Activated T-cell treated with anti-CD3 and anti-CD28 coated beads for 24 hours (primary cell): ENCODE measurements at regions not wholly inside any gene's neighbourhood (a gene's known extent, or its start where the extent isn't known, plus 50 kb on each side); places are given as distances from the start of the nearest gene placed in this dataset.
"Not testable (repeated sequence)": the region's sequence is repeated elsewhere in the genome, so short reads cannot be mapped to it uniquely, and the experiment has no call there.

Experiments
- DNase-seq: peaks from one replicate; pipeline ENCODE4 v3.0.0-alpha.2; 2020; ENCODE audit warnings: low read depth

DNA sequence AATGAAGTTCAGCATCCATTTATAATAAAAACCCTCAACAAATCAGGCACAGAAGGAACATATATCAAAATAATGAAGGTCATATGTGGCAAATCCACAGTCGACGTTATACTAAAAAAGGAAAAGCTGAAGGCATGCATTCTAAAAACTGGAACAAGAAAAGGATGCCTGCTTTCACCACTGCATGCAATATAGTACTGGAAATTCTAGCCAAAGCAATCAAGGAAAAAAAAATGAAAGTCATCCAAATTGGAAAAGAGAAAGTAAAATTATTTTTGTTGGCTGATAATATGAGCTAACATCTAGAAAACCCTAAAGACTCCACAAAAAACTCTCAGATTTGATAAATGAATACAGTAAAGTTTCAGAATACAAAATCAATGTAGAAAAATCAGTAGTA lies 1123.2 kb downstream of the TBL1XR1 start:
- no peak for DNase-seq

DNA sequence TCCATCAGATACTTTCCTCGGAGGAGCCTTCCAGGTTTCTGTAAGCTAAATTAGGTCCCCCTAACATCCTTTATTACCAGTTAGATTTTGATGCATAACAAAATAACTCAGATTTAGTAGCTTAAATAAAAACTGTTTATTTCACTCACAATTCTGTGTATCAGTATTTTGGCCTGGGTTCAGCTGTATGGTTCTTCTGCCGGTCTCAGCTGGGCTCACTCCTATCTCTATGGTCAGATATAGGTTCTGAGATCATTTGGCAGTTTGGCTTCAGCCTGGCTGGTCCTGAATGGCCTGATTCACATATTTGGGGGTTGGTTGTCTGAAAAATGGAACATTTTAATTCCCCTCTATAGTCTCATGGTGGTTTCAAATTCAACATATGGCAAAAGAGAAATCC lies 1125.3 kb downstream of the TBL1XR1 start:
- DNase-seq = no peak

DNA sequence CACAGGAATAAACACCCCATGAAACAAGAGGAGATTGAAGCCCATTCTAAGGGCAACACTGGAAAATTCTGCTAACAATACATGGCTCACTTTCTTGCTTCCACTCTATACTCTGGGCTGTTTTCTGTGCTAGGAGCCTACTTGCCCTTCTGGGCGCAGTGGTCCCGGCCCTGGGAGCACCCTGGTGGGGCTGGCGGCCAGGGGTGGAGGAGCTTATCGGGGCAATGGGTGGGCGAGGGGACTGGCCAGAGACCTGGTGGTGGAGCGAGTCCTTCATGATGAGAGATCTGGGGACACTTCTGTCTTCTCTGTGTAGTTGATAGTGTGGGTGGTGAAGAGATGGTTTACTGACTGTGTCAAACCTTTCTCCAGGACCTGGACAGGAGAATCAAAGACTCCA lies 1128.5 kb downstream of the TBL1XR1 start:
- no peak for DNase-seq

DNA sequence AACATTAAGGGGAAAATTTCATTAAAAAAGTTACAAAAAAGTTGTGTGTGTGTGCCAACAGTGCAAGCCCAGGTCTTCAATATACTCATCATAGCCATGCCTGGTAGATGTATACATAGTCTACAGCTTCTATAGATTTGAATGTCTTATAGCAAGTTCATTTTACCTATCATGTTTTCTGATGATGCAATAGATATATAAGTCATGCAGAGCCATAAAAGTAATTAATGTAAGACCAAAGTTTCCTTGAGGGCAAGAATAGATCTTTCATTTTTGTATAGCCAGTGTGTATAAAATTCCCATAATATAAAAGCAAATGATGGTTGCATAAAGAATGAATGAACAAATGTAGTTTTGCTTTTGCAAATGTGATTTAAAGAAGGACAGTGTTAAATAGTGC lies 1138.4 kb downstream of the TBL1XR1 start:
- DNase-seq = no peak

DNA sequence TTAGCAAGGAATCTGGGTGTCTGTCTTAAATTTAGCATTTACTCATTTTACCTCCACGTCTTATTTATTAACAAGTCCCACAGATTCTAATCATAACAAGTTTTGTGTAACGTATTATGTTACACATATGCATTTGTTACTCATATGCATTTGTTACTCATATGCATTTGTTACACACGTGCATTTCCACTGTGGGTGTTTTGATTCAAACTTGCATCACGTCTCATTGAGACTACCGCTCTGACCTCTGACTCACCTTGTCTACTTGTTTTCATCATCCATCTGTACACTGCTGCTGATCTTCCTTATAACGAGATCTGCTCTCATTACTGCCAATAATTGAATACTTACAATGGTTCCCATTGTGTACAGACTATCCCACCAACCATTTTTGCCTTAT lies 1141.4 kb downstream of the TBL1XR1 start:
- DNase-seq = no peak

DNA sequence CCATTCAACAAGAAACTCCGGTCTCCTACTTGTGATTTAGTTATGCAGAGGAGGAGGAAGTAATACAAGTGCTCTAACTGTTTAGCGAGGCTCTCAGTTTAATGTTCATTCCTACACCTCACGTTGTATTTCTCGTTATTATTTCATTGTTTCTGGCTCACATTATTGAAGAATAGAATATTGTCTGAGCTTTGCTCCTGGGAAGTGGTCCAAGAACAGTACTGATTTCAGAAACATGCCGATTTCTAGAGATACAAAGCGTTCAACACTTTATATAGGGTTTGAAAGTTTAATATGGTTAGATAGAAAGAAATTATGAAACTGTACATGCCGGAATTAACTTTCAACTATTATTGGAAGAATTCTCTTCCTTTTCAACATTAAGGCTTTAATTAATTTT lies 1145.5 kb downstream of the TBL1XR1 start:
- DNase-seq = no peak

DNA sequence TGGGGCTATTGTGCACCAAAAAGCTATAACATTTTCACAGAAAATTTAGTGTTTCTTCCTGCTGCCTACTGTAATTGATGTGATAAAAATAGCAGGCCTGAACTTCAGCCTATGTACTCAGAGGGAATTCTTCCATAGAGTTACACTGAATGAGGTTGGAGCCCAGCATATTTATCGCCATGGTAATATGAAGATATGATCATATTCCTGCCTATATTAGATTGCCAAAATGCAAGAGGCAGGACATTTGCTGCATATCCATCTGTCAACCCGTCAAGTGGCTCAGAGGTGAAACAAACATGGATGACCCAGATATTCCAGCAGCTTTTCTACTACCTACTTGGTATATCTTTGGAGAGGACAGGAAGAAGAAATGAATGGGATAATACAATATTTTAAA lies 1150.6 kb downstream of the TBL1XR1 start:
- no peak for DNase-seq

DNA sequence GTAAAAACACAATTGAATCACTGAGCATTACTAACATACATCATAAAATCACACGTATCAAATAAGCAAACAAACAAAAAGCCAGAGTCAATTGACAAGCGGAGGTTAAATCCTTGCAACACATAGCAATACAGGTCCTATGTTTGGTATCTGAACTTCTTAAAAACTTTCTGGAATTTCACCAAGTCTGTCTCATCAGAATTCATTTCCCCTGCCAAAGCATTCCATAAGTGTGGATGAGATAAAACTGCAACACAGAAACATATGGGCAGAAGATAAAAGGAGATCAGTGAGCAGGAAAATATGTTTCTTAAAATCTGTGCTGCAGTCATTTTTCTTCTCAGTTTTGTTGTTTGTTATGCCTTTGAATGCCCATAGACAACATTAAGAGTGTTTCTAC lies 1155.5 kb downstream of the TBL1XR1 start:
- DNase-seq = no peak

DNA sequence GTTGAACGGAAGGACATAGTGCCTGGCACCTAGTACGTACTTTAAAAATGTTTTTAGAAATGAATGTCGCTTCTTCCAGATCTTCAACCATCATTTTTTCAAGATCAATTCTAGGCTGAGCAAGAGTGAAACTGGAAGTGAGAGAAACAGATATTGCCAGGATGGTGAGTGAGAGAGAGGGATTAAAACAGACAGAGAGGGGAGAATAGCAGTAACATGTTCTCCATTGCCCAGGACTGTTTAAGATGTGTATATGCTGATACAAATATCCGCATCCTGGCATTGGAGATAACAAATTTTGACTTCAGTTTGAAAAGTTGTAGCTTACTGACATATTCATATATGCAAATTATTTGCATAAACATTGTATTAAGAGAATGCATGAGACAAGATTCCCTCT lies 1156.1 kb downstream of the TBL1XR1 start:
- no peak for DNase-seq

DNA sequence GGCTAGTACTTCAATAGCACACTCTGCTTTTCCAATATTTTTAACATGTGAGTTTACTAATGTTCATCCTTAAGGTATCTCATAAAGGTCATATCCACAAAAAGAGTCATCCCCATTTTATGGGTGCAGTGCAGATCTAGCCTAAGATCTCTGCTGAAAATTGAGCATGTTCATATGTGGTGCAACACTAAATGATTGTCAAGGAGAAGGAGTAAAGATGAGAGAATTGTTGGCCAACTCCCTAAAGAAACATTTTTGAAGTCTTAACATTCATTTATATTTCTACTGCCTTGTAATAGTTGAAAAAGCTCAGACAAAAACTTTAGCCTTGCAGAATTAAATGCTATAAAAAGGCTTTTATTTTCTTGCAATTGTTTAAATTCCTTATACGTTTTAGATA lies 1159.6 kb downstream of the TBL1XR1 start:
- no peak for DNase-seq

DNA sequence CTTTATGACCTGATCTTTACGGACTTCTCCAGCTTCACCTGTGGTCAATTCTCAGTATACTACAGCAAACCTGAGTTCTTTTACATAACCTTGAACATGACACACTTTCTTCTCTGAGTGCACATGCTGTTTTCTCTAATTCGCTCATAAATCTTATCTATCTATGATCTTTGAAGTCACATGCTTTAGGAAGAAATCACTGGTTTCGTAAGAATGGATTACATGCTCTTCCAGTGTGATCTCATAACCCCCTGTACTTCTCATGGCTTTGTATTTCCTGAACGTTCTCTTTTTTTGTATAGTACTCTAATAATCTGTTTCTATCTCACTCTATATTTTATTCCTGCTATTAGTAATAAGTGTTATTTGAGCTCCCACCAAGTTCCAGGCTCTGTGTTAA lies 1165.2 kb downstream of the TBL1XR1 start:
- DNase-seq = no peak

DNA sequence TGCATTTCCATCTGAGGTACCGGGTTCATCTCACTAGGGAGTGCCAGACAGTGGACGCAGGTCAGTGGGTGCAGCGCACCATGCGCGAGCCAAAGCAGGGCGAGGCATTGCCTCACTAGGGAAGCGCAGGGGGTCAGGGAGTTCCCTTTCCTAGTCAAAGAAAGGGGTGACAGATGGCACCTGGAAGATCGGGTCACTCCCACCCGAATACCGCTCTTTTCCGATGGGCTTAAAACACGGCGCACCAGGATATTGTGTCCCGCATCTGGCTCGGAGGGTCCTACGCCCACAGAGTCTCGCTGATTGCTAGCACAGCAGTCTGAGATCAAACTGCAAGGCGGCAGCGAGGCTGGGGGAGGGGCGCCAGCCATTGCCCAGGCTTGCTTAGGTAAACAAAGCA lies 1157.1 kb downstream of the NAALADL2 start:
- DNase-seq = not testable (repeated sequence)

DNA sequence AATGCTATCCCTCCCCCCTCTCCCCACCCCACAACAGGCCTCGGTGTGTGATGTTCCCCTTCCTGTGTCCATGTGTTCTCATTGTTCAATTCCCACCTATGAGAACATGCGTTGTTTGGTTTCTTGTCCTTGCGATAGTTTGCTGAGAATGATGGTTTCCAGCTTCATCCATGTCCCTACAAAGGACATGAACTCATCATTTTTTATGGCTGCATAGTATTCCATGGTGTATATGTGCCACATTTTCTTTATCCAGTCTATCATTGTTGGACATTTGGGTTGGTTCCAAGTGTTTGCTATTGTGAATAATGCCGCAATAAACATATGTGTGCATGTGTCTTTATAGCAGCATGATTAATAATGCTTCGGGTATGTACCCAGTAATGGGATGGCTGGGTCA lies 1156.1 kb downstream of the NAALADL2 start:
- not testable (repeated sequence) for DNase-seq

DNA sequence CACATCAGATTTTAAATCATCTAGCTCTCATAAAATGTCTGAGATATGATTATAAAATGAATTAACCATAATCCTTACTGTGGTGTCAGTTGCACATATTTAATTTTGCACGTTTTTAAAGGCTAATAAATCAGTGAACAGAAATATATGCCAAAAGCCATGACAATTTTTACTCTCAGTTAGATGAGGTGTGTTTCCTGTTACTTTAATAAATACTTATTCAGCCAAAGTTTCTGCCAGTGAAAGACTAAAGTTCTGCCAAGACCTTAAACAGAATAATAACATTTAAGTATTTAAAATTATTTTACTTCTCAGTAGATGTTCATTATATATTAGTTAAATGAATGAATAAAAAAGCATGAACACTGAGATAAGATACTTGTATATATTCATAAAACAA lies 1150.1 kb downstream of the NAALADL2 start:
- no peak for DNase-seq

DNA sequence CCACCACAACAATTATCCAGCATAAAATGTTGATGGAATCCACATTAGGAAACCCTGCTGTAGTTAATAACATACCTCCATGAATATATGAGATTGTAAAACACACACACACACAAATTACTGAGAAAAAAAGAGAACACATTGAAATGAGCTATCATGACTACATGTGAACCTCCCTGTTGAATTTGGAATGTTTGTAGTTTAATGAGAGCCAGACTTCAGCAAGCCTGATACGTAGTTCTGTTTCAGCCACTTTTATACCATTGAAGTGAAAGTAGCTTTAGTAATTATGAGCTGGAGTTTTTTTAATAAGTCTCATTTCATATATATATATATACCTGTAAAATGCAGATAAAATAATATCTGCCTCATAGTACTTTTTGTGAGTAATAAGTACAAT lies 1146.4 kb downstream of the NAALADL2 start:
- DNase-seq = no peak

DNA sequence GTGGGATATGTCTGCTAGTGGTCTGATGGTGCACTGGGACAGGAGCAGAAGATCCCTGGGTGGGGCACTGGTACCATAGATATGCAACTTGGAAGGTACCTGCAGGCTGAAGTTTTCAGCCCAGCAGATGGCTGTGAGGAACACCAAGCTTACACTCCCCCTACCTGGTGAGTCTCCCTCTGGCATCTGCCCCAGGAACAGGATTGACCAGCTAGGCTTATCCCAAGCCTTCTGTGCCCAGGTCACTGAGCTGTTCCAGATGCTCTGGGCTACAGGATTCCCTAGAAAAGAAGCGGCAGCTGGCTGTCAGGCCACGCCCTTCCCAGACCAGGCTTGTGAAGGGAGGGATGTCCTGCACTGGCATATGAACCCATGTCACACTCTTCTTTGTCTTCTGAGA lies 1130.0 kb downstream of the NAALADL2 start:
- no peak for DNase-seq

DNA sequence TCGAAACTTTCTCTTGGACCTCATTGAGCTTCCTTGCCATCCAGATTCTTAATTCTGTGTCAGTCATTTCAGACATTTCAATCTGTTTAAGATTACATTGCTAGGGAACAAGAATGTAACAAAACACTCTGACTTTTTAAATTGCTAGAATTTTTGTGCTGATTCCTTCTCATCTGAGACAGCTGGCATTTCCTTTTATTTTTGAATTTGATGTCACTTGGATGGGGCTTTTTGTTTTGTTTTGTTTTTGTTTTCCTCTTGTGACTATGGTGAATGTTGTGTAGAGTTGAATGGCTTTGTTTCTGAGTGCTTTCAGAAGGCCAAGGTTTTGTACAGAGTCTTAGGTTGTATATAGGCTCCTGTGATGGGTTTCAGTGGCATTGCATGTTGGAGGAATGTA lies 1129.3 kb downstream of the NAALADL2 start:
- no peak for DNase-seq

DNA sequence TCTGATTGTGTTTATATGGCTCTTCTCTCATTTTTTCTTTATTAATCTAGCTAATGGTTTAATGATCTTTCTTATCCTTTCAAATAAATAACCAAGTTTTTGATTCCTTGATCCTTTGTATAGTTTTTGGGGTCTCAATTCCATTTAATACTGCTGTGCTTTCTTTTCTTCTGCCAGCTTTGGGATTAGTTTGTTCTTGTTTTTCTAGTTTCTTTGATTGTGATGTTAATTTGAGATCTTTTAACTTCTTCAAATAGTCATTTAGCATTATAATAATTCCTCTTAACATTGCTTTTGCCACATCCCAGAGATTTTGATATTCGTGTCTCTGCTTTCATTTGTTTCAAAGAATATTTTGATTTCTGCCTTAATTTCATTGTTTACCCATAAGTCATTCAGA lies 1126.6 kb downstream of the NAALADL2 start:
- no peak for DNase-seq

DNA sequence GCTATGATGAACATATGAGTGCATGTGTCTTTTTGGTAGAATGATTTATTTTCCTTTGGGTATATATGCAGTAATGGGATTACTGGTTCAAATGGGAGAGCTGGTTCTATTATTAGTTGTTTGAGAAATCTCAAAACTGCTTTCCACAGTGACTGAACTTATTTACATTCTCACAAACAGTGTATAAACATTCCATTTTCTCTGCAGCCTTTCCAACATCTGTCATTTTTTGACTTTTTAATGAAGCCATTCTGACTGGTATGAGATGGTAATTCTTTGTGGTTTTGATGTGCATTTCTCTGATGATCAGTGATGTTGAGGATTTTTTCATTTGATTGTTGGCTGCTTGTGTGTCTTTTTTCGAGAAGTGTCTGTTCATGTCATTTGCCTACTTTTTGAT lies 1124.2 kb downstream of the NAALADL2 start:
- no peak for DNase-seq

DNA sequence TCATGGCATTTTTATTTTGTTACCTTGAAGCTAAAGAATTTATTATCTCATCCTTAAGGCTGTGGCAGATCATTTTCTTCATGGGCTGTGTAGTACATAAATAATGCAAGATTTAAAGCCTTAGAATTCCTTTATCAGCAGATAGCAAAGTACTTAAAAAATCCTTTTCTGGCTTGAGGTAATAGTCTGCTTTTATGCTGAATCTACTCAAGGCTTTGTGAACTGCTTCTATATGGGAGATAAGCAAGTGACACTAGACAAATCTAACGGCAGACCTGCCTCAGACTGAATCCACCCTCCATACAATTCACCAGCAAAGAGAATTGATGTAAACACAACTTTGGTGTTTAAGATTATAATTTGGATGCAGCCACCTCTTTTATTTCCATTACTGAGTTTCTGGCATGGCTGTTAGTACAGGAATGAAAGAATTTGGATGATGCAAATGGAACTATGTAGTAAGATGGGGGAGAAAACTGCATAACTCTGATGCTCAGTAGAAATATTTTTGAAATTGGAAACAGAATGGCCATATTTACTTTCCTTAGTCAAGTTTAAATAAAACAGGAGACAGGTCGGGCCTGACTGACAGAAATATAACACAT lies 1121.5 kb downstream of the NAALADL2 start:
- DNase-seq = no peak

DNA sequence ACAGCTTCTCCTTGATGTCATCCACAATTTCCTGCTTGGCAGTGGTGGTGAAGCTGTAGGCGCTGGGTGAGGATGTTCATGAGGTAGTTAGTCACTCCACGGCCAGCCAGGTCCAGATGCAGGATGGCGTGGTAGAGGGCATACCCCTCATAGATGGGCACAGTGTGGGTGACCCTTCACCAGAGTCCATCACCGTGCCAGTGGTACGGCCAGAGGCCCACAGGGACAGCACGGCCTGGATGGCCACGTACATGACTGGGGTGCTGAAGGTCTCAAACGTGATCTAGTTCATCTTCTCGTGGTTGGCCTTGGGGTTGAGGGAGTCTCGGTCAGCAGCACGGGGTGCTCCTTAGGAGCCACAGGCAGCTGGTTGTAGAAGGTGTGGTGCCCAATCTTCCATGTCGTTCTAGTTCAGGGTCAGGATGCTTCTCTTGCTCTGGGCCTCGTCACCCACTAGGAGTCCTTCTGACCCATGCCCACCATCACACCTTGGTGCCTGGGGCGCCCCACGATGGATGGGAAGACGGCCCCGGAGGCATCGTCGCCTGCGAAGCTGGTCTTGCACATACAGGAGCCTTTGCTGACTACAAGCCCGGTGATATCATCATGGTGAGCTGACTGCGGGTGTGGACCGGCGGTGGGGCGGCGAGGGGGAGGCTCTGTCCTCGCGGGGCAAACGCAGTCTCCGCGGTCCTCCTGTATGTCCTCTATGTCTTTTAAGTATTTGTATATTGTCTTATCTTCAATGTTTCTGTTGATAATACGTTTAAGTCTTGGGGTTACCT lies 1119.0 kb downstream of the NAALADL2 start:
- no peak for DNase-seq

DNA sequence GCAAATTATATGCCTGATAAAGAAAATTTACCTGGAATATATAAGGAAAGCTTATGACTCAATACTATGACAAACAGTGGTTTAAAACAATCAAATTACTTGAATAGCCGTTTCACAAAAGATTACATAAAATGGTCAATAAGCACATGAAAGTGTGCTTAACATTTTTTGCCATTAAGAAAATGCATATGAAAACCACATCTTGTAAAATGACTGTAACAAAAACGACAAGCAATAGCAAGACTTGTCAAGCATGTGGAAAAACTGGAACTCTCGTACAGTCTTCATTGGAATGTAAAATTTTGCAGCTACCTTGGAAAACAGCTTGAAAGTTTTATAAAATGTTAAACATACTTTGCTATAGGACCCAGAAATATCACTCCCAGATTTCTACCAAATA lies 1110.3 kb downstream of the NAALADL2 start:
- no peak for DNase-seq

DNA sequence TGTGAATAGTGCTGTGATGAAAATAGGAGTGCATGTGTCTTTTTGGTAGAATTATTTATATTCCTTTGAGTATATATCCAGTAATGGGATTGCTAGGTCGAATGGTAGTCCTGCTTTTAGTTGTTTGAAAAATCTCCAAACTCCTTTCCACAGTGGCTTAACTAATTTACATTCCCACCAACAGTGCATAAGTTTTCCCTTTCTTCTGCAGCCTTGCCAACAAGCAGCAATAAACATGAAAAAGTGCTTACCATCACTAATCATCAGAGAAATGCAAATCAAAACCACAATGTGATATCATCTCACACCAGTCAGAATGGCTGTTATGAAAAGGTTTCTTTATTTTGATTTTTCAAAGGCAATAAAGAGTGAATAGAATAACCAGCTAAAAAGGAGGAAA lies 1105.9 kb downstream of the NAALADL2 start:
- no peak for DNase-seq

DNA sequence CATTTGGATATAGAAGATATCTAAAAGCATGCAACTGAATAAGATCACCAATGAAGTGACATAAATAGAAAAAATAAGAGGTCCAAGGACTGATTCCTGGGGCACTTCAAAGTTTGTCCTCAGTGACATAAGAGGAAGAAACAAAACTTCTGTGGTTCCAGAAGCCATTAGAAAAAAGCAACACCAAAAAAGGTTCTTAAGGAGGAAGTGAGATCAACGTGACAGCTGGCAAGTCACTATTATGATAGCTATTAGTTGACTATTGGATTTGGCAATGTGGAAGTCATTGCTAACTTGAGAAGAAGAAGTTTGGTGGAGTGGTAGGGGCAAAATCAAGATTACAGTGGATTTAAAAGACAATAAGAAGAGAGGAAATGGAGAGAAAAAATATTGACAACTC lies 1098.3 kb downstream of the NAALADL2 start:
- DNase-seq = no peak
